IgD-negative memory B cell (primary cell): ENCODE measurements at regions not wholly inside any gene's neighbourhood (a gene's known extent, or its start where the extent isn't known, plus 50 kb on each side); places are given as distances from the start of the nearest gene placed in this dataset.

ENCODE experiments used
- H3K27ac Mint-ChIP-seq, 3 donors: one replicate each; pipeline ENCODE4 v1.8.0; 2020 to 2022; ENCODE audit warnings: mild to moderate bottlenecking in 3 of 3, mixed read lengths in 3 of 3, moderate library complexity in 1 of 3
- H3K27me3 Mint-ChIP-seq: one replicate; pipeline ENCODE4 v1.8.0; 2021; ENCODE audit warnings: mixed read lengths
- H3K36me3 Mint-ChIP-seq: one replicate; pipeline ENCODE4 v1.8.0; 2020; ENCODE audit warnings: mild to moderate bottlenecking, mixed read lengths
- H3K4me1 Mint-ChIP-seq, 3 donors: one replicate each; pipeline ENCODE4 v1.8.0; 2020 to 2022; ENCODE audit warnings: mixed read lengths in 3 of 3, mild to moderate bottlenecking in 1 of 3
- H3K4me3 Mint-ChIP-seq, 4 donors: one replicate each; pipeline ENCODE4 v1.8.0; 2020 to 2022; ENCODE audit warnings: mild to moderate bottlenecking in 4 of 4, mixed read lengths in 4 of 4, moderate library complexity in 3 of 4
- H3K9me3 Mint-ChIP-seq, 3 donors: one replicate each; pipeline ENCODE4 v1.8.0; 2020 to 2021; ENCODE audit warnings: mixed read lengths in 3 of 3, mild to moderate bottlenecking in 1 of 3

DNA sequence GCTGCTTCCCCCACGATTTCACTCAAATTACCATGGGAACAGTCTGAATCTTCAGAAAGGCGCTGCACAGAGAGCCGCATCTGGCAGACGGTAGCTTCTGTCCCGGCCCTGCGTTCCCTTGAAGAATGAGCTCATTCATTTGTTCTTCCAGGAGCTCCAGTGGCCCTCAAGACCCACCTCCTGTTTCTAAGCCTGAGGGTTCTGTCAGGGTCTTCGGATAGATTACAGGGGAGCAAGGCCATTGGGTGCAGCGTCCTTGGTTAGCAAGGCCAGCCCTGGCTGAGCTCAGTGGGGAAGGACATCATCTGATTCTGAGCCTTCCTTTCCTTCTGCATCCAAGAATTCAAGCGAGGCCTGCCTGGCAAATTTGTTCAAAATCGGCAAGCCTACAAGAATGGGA is 111.9 kb downstream of the PDCL3 start:
- H3K4me1 Mint-ChIP-seq, result no peaks in the 10 kb centered on the region
- H3K9me3 Mint-ChIP-seq, result no peaks in the 10 kb centered on the region
- no peak overlapping the region for H3K27ac Mint-ChIP-seq
- no peaks in the 10 kb centered on the region for H3K36me3 Mint-ChIP-seq
- H3K27me3 Mint-ChIP-seq, result peaks cover 6% of the 10 kb centered on the region
- H3K4me3 Mint-ChIP-seq, result no peak overlapping the region

- Mint-ChIP-seq H3K27ac (no peak overlapping the region), H3K36me3 (no peaks in the 10 kb centered on the region), H3K4me3 (peak overlapping the region in 1 of 4 donors; percentile 33), H3K4me1 (no peaks in the 10 kb centered on the region), H3K9me3 (no peaks in the 10 kb centered on the region), H3K27me3 (peaks cover 7% of the 10 kb centered on the region)
Observed at GRCh38 chr2:100675373-100675772, 112.6 kb downstream of the PDCL3 start.

DNA sequence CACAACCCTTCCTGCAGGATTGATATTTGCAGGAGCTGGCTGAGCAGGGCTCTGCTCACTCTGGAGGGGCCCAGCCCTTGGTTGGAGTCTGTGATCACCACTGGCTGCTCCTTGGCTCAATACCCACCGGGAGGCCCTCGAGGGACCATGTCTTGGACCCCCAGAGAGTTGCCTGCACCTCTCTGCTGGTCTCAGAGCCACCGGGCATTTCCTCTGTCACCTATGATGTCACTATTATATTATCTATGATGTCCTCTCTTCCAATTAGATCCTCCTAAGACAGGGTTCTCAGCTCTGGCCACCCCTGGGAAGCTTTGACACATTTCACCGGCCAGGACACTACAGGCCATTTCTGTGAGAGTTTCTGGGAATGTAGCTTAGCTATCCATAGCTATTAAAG is 113.1 kb downstream of the PDCL3 start:
- H3K4me3 Mint-ChIP-seq, result no peak overlapping the region
- H3K4me1 Mint-ChIP-seq, result no peaks in the 10 kb centered on the region
- H3K36me3 Mint-ChIP-seq, result no peaks in the 10 kb centered on the region
- peaks cover 10% of the 10 kb centered on the region for H3K27me3 Mint-ChIP-seq
- H3K9me3 Mint-ChIP-seq, result no peaks in the 10 kb centered on the region
- H3K27ac Mint-ChIP-seq, result no peak overlapping the region

DNA sequence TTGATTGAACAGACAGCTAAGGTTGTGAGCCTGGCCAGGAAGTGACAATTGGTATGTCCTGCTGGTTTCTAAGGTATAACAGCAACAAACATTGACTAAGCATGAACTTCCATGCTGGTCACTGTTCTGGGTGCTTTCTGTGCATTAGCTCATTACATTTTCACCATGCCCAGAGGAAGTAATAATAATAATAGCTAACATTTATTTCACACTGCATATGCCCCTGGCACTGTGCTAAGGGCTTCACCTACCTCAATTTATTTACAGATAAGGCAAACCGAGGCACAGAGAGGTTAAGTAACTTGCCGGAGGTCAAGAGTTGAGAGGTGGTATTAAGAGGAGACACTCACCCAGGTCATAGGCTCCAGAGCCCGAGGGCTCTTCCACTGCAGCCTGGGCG is 113.6 kb downstream of the PDCL3 start:
- Mint-ChIP-seq H3K4me1 (no peaks in the 10 kb centered on the region), H3K27me3 (peaks cover 10% of the 10 kb centered on the region), H3K9me3 (no peaks in the 10 kb centered on the region), H3K27ac (no peak overlapping the region), H3K4me3 (no peak overlapping the region), H3K36me3 (no peaks in the 10 kb centered on the region)

DNA sequence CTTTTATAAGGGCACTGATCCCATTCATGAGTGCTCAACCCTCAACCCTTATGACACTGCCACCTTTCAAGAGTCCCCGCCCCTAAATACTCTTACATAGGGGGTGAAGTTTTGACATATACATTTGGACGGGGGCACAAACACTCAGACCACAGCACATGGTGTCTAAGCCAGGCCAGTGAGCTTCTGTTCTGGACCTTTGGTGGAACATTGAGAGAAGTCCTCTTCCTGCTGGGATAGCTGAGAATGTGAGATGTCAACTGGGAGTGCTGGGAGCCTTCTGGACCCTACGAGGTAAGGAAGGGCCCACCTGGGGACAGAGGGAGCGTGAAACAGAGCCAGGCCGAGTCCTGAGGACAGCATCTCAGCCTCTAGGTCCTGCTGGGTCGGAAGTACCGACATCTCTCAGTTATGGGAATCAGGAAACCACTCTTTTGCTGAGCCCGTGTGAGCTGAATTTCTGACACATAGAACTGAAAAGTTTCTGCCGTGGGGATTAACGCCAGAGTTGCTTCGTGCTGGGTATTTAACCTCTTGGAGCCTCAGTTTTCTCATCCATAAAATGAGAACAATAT is 114.9 kb downstream of the PDCL3 start:
- no peak overlapping the region for H3K4me3 Mint-ChIP-seq
- no peaks in the 10 kb centered on the region for H3K4me1 Mint-ChIP-seq
- H3K36me3 Mint-ChIP-seq, result no peaks in the 10 kb centered on the region
- no peaks in the 10 kb centered on the region for H3K9me3 Mint-ChIP-seq
- H3K27me3 Mint-ChIP-seq, result peaks cover 9% of the 10 kb centered on the region
- no peak overlapping the region for H3K27ac Mint-ChIP-seq

DNA sequence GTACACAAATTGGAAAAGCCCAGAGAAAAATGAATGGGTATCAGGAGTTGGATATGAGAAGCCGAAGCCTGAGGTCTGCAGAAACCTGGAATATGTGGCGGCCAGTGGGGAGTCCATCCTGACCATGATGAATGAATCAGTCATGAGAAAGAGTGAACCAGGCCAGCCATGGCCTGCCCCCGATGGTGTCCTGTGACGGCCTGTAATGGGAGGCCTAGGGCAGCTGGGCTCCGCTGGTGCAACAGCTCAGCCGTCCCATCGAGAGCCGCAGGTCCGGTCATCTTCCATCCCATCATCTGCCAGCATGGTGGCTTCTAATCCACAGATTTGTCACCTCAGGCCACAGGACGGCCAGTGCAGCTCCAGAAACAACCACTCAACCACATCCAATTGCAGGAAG is 116.4 kb downstream of the PDCL3 start:
- Mint-ChIP-seq H3K9me3 (peaks cover 3 to 14% (median 4%) of the 10 kb centered on the region in 3 donors), H3K4me3 (no peak overlapping the region)

DNA sequence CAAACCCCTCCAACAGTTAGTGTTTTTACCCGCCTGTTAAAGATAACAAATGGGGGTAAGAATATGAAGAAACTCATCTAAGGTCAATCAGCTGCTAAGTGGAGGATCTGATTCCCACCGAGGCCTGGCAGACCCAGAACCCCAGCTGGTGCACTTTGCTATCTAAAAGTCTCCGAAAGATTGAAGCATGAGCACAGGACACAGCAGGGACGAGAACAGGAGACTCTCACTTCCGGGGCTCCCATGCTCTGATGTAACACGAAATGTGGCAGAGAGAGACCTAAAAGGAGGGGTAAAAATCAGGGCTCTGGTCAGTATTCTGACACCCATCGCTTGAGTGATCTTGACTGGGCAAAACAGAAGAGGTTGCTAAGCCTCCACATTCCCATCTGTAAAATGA is 119.7 kb downstream of the PDCL3 start:
- no peaks in the 10 kb centered on the region for H3K4me1 Mint-ChIP-seq
- H3K9me3 Mint-ChIP-seq, result peaks cover 6 to 23% (median 9%) of the 10 kb centered on the region in 3 donors
- H3K27ac Mint-ChIP-seq, result no peak overlapping the region
- peaks cover 1% of the 10 kb centered on the region for H3K36me3 Mint-ChIP-seq
- H3K27me3 Mint-ChIP-seq, result peaks cover 16% of the 10 kb centered on the region
- no peak overlapping the region for H3K4me3 Mint-ChIP-seq

More for the DNA sequence above, 116.4 kb downstream of the PDCL3 start:
- no peaks in the 10 kb centered on the region for H3K36me3 Mint-ChIP-seq
- H3K4me1 Mint-ChIP-seq, result no peaks in the 10 kb centered on the region
- peaks cover 14% of the 10 kb centered on the region for H3K27me3 Mint-ChIP-seq
- no peak overlapping the region for H3K27ac Mint-ChIP-seq

DNA sequence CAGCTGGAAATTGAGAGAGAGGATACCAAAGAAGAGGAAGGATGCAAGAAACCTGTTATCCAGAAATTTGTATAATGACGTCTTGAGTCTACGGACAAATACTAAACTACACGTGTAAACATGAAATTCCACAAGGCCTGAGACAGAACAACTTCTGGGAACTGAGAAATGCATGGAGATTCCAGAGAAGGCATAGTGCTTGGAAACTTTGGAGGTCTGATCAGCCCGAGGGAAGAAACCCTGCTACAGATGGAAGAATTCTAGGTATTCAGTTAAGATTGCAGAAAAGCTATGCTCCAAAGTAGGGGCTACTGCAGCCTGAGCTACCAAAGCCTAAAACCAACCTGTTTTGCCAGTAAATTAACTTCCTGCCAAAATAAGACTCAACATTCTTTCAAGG is 120.4 kb downstream of the PDCL3 start:
- Mint-ChIP-seq H3K4me1 (no peaks in the 10 kb centered on the region), H3K9me3 (peaks cover 9 to 24% (median 10%) of the 10 kb centered on the region in 3 donors), H3K36me3 (peaks cover 2% of the 10 kb centered on the region), H3K27me3 (peaks cover 15% of the 10 kb centered on the region), H3K27ac (no peak overlapping the region), H3K4me3 (no peak overlapping the region)

DNA sequence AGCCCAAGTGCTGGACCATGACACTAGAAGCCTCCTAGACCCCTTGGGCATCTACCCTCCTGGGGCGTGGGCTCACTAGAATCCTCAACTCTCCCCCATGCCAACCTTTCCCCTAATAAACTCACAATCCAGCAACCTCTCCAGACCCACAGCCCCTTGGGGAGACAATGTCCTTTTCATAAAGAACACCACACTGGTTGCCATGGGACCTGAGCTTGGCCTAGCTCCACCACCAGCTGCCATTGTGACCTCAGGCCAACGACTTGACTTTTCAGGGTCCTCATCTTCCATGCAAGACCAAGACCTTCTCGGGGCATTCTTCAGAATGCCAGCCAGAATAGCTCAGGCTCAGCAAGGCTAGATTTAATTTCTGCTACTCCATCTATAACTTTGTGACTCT is 128.1 kb upstream of the NPAS2 start:
- Mint-ChIP-seq H3K27me3 (peaks cover 11% of the 10 kb centered on the region), H3K4me1 (peaks cover 0 to 2% (median 0%) of the 10 kb centered on the region in 3 donors), H3K36me3 (peaks cover 4% of the 10 kb centered on the region), H3K27ac (no peak overlapping the region), H3K9me3 (peaks cover 2 to 15% (median 13%) of the 10 kb centered on the region in 3 donors), H3K4me3 (no peak overlapping the region)

- Mint-ChIP-seq H3K4me3 (no peak overlapping the region), H3K9me3 (peaks cover 3 to 16% (median 15%) of the 10 kb centered on the region in 3 donors), H3K4me1 (peaks cover 0 to 2% (median 0%) of the 10 kb centered on the region in 3 donors), H3K27me3 (peaks cover 10% of the 10 kb centered on the region), H3K36me3 (peaks cover 4% of the 10 kb centered on the region), H3K27ac (no peak overlapping the region)
Observed at GRCh38 chr2:100692381-100692780, 127.6 kb upstream of the NPAS2 start.

GRCh38 chr2:100692906-100693305 is 127.0 kb upstream of the NPAS2 start:
- H3K36me3 Mint-ChIP-seq, result peaks cover 2% of the 10 kb centered on the region
- H3K27me3 Mint-ChIP-seq, result peaks cover 8% of the 10 kb centered on the region
- H3K4me1 Mint-ChIP-seq, result peaks cover 0 to 2% (median 0%) of the 10 kb centered on the region in 3 donors
- no peak overlapping the region for H3K27ac Mint-ChIP-seq
- peak overlapping the region in 1 of 4 donors; percentile 22 for H3K4me3 Mint-ChIP-seq
- peaks cover 4 to 13% (median 12%) of the 10 kb centered on the region in 3 donors for H3K9me3 Mint-ChIP-seq

- H3K4me1 Mint-ChIP-seq, result peaks cover 0 to 2% (median 0%) of the 10 kb centered on the region in 3 donors
- no peak overlapping the region for H3K27ac Mint-ChIP-seq
- peaks cover 6% of the 10 kb centered on the region for H3K36me3 Mint-ChIP-seq
- H3K9me3 Mint-ChIP-seq, result peaks cover 4 to 11% (median 8%) of the 10 kb centered on the region in 3 donors
- peaks cover 4% of the 10 kb centered on the region for H3K27me3 Mint-ChIP-seq
- H3K4me3 Mint-ChIP-seq, result no peak overlapping the region
Observed at GRCh38 chr2:100699131-100699530, 120.8 kb upstream of the NPAS2 start.

DNA sequence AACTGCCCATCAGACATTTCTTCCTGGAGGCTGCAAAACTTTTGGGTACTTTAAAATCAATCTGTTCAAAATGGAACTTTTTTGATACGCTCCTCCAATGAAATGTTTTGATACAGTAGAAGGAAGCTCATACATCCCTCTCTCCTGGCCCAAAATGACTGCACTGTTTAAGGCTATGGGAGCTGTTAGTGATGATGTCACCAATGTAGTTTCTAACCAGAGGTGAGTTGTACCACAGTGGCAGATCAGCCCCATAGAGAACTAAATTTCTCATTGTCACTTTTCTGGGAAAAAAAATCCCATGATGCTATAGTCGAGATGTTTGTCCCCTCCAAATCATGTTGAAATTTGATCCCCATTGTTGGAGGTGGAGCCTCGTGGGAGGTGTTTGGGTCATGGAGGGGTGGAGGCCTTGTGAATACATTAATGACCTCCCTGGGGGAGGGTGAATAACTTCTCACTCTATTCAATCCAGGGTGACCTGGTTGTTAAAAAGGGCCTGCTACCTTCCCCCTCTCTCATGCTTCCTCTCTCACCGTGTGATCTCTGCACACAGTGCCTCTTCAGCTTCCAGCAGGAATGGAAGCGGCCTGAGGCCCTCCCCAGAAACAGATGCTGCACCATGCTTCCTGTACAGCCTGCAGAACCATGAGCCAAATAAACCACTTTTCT is 117.4 kb upstream of the NPAS2 start:
- Mint-ChIP-seq H3K36me3 (peaks cover 4% of the 10 kb centered on the region), H3K4me3 (no peak overlapping the region), H3K27me3 (peaks cover 9% of the 10 kb centered on the region), H3K4me1 (no peaks in the 10 kb centered on the region), H3K27ac (no peak overlapping the region), H3K9me3 (no peaks in the 10 kb centered on the region)

DNA sequence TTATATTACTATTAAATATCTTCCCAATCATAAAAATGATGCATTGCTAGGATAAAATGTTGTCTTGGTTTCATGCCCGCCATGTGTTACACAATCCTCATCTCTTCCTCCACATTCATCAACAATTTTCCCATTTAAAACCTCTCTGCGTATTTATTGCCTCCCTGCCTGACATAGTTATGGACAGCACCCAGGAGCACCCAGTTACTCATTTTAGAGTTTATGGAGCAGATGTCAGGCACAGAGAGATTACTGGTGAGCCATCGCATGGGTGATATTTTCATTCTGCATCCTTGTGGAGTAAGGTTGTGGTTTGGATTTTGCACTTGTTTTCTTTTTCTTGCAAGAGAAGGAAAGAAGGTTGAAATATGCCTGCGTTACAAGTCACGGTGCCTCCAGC is 116.7 kb upstream of the NPAS2 start:
- H3K27ac Mint-ChIP-seq, result no peak overlapping the region
- H3K9me3 Mint-ChIP-seq, result no peaks in the 10 kb centered on the region
- no peak overlapping the region for H3K4me3 Mint-ChIP-seq
- peaks cover 4% of the 10 kb centered on the region for H3K36me3 Mint-ChIP-seq
- H3K27me3 Mint-ChIP-seq, result peaks cover 13% of the 10 kb centered on the region
- H3K4me1 Mint-ChIP-seq, result no peaks in the 10 kb centered on the region

DNA sequence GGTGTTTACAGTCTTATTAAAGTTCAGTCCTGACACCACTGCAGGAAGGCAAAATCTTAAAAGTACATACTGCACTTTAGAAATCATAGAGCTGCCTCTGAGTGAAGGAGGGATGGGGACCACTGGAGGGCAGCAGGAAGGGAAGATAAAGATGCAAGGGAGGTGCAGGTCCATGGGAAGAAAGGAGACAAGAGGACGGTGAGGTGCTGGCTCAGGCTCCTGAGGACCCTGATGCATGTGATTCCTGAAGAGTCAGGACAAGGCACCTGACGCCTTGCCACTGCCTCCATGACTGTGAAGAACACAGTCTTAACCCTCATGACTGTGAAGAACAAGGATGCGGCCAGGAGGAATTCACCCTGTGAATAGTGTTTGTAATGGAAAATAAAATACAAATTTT is 116.2 kb upstream of the NPAS2 start:
- H3K27me3 Mint-ChIP-seq, result peaks cover 13% of the 10 kb centered on the region
- H3K27ac Mint-ChIP-seq, result no peak overlapping the region
- H3K36me3 Mint-ChIP-seq, result peaks cover 4% of the 10 kb centered on the region
- no peak overlapping the region for H3K4me3 Mint-ChIP-seq
- H3K9me3 Mint-ChIP-seq, result no peaks in the 10 kb centered on the region
- H3K4me1 Mint-ChIP-seq, result no peaks in the 10 kb centered on the region

- no peak overlapping the region for H3K27ac Mint-ChIP-seq
- H3K27me3 Mint-ChIP-seq, result peaks cover 13% of the 10 kb centered on the region
- no peaks in the 10 kb centered on the region for H3K4me1 Mint-ChIP-seq
- no peak overlapping the region for H3K4me3 Mint-ChIP-seq
- H3K9me3 Mint-ChIP-seq, result no peaks in the 10 kb centered on the region
- H3K36me3 Mint-ChIP-seq, result peaks cover 4% of the 10 kb centered on the region
Observed at GRCh38 chr2:100704156-100704555, 115.8 kb upstream of the NPAS2 start.
